A673 (cell line): ENCODE measurements at regions not wholly inside any gene's neighbourhood (a gene's known extent, or its start where the extent isn't known, plus 50 kb on each side); places are given as distances from the start of the nearest gene placed in this dataset.

ENCODE experiments used
- BruUV-seq: library from RNA; stranded (reverse); fragments of 400-500 nt; replicated peaks from 2 replicates; lab custom pipeline; 2021; lab: Mats Ljungman, UMichigan
- CTCF ChIA-PET: fragments of 300-600 bp; sonication (Branson Sonifier 250); formaldehyde crosslinking; loops from one replicate; lab custom pipeline; 2022; ENCODE audit warnings: antibody characterized with exemption; lab: Charles Lee
- POLR2A ChIA-PET: fragments of 300-600 bp; sonication (Branson Sonifier 250); formaldehyde crosslinking; loops from one replicate; lab custom pipeline; 2022; ENCODE audit warnings: antibody characterized with exemption; ENCODE audit not compliant: low non-redundant PET; lab: Charles Lee
- DNase-seq: peaks from one replicate; pipeline ENCODE4 v3.0.0-alpha.2; 2015; ENCODE audit warnings: low spot score
- H3K27ac ChIP-seq: fragments of 200-600 bp; sonication (generic); 2 replicates; pipeline ENCODE4 v1.5.1; 2016; ENCODE audit warnings: mixed run types, low read depth, mild to moderate bottlenecking, mixed read lengths, antibody characterized with exemption, low read length; ENCODE audit not compliant: poor library complexity, severe bottlenecking
- H3K27me3 ChIP-seq: fragments of 200-600 bp; sonication (generic); replicated peaks from 2 replicates; pipeline ENCODE4 v1.6.1; 2017; ENCODE audit warnings: mixed run types, low read depth, mild to moderate bottlenecking, mixed read lengths, antibody characterized with exemption, low read length; ENCODE audit not compliant: insufficient read depth, poor library complexity
- H3K36me3 ChIP-seq: fragments of 200-600 bp; sonication (generic); 2 replicates; pipeline ENCODE4 v1.6.1; 2016; ENCODE audit warnings: mixed run types, mild to moderate bottlenecking, mixed read lengths, antibody characterized with exemption, low read length; ENCODE audit not compliant: insufficient read depth, poor library complexity, severe bottlenecking
- H3K4me1 ChIP-seq: fragments of 200-600 bp; sonication (generic); 2 replicates; pipeline ENCODE4 v1.6.1; 2017; ENCODE audit warnings: mixed run types, mild to moderate bottlenecking, mixed read lengths, antibody characterized with exemption, low read length; ENCODE audit not compliant: insufficient read depth, poor library complexity, severe bottlenecking
- H3K4me3 ChIP-seq: fragments of 200-600 bp; sonication (generic); 2 replicates; pipeline ENCODE4 v1.5.1; 2016; ENCODE audit warnings: low read depth, mixed run types, mild to moderate bottlenecking, mixed read lengths, low read length; ENCODE audit not compliant: poor library complexity, severe bottlenecking
- H3K9me3 ChIP-seq: fragments of 200-600 bp; sonication (generic); 2 replicates; pipeline ENCODE4 v1.6.1; 2016; ENCODE audit warnings: mixed run types, low read depth, mild to moderate bottlenecking, mixed read lengths, antibody characterized with exemption, low read length; ENCODE audit not compliant: poor library complexity, severe bottlenecking
- CTCF ChIP-seq: fragments of 300-800, 200-600 bp; sonication (generic); conservative IDR thresholded peaks from 2 replicates; pipeline ENCODE4 v1.5.1; 2017; ENCODE audit warnings: low read depth, mild to moderate bottlenecking, antibody characterized with exemption, low read length, moderate library complexity, mixed read lengths
- EZH2 ChIP-seq: fragments of 200-600 bp; sonication (generic); IDR thresholded peaks from 2 replicates; pipeline ENCODE4 v1.6.1; 2017; ENCODE audit warnings: borderline replicate concordance, low read depth, mild to moderate bottlenecking, mixed read lengths, antibody characterized with exemption, low read length; ENCODE audit not compliant: poor library complexity, severe bottlenecking
- intact Hi-C: fragments of 100-400 bp; cut with micrococcal nuclease; formaldehyde crosslinking; loops from one replicate; pipeline ENCODE4 v1.10.0; 2022; ENCODE audit not compliant: unreplicated experiment

GRCh38 chr1:90334137-90334536 lies 339.2 kb downstream of the ZNF326 start:
- intact Hi-C loops: no loop called here
- no peak for DNase-seq
- POLR2A ChIA-PET: no interaction called here
- CTCF ChIA-PET: no interaction called here
- H3K36me3 ChIP-seq: no peaks in the 10 kb centered on the region
- H3K27me3 ChIP-seq: no peaks in the 10 kb centered on the region
- TF ChIP-seq CTCF (no peak), EZH2 (no peak)
- no TSS peak for BruUV-seq
- no peaks in the 10 kb centered on the region for H3K9me3 ChIP-seq
- no peak overlapping the region for H3K4me3 ChIP-seq
- no peak overlapping the region for H3K27ac ChIP-seq
- no peaks in the 10 kb centered on the region for H3K4me1 ChIP-seq

DNA sequence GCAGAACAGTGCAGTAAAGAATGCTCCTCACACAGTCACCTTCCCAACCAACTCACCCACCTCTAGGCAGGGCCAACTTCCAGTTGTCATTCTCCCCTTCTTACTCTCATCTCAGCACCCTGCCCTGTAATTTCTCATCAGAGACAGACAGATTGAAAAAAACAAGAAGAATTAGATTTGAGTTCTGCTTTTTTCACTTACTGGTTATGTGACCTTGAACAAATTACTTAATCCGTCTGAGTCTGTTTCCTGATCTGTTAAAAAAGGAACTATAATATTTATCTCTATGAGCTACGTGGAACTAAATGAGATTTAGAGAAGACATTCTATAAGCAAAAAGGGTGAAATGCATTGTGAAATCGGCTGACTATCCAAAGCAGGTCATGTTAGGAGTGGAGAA lies 330.3 kb downstream of the ZNF326 start:
- TF ChIP-seq CTCF (no peak), EZH2 (no peak)
- BruUV-seq: no TSS peak
- ChIA-PET POLR2A (no interaction called here), CTCF (no interaction called here)
- Histone ChIP-seq H3K36me3 (no peaks in the 10 kb centered on the region), H3K27ac (no peak overlapping the region), H3K9me3 (no peaks in the 10 kb centered on the region), H3K4me1 (peaks cover 13% of the 10 kb centered on the region), H3K4me3 (no peak overlapping the region), H3K27me3 (no peaks in the 10 kb centered on the region)
- DNase-seq: no peak
- intact Hi-C loops: no loop called here

DNA sequence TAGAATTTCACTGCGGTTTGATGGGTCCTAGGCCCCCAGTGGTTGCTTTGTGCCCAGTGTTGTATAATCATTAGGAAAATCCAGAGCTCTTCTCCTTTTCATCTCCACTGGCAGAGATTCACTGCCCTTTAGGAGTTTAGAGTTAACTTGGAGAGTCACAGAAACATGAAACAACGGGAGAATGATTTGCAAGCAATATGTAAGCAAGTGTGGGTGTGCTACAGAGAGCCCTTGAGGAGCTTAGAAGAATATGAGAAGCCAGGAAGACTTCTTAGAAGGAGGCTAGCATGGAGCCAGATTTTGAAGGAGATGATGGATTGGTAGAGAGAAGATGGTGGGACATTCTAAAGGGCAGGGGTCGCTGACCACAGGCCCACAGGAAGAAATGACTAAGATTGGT lies 327.3 kb downstream of the ZNF326 start:
- peaks cover 42% of the 10 kb centered on the region for H3K4me1 ChIP-seq
- H3K27ac ChIP-seq: no peak overlapping the region
- DNase-seq: no peak
- CTCF ChIA-PET: no interaction called here
- no peak for TF ChIP-seq CTCF
- no peak for TF ChIP-seq EZH2
- BruUV-seq: no TSS peak
- intact Hi-C loops: no loop called here
- no peak overlapping the region for H3K4me3 ChIP-seq
- POLR2A ChIA-PET: no interaction called here
- H3K36me3 ChIP-seq: no peaks in the 10 kb centered on the region
- no peaks in the 10 kb centered on the region for H3K9me3 ChIP-seq
- H3K27me3 ChIP-seq: no peaks in the 10 kb centered on the region
